ENCODE measurements at regions not wholly inside any gene's neighbourhood (a gene's known extent, or its start where the extent isn't known, plus 50 kb on each side); places are given as distances from the start of the nearest gene placed in this dataset.

- Histone ChIP-seq H3K4me1 (ENCODE audit: control insufficient read depth, insufficient read depth, low read length) (peaks cover 4% of the 10 kb centered on the region; the same call in 1 of the 2 replicates), H3K56ac (ENCODE audit: extremely low read depth, insufficient read depth, low read length) (no peak overlapping the region), H3K27ac (ENCODE audit: insufficient read depth, low read length) (no peak overlapping the region), H4K8ac (ENCODE audit: low read depth in 2 of 2, low read length in 2 of 2) (no peak overlapping the region; a peak in 1 of 4 replicates), H3K14ac (replicated peaks; ENCODE audit: low read depth, low read length) (no peak overlapping the region), H3K4ac (ENCODE audit: low read depth, low read length) (no peak overlapping the region), H2BK20ac (ENCODE audit: low read depth, low read length) (no peak overlapping the region), H3K9ac (ENCODE audit: low read depth, low read length) (no peak overlapping the region), H2BK15ac (ENCODE audit: low read depth, low read length) (no peak overlapping the region), H2AK5ac (ENCODE audit: low read depth, low read length) (no peak overlapping the region), H3K23ac (ENCODE audit: low read depth, low read length) (no peak overlapping the region), H3K79me1 (ENCODE audit: low read depth in 1 of 2, low read length in 2 of 2) (no peaks in the 10 kb centered on the region), H4K20me1 (ENCODE audit: insufficient read depth, low read length) (no peaks in the 10 kb centered on the region), H4K5ac (ENCODE audit: low read depth, low read length) (no peak overlapping the region), H2BK5ac (ENCODE audit: low read depth, low read length, poor library complexity, severe bottlenecking) (no peak overlapping the region), H3K27me3 (ENCODE audit: control insufficient read depth, insufficient read depth, low read length) (no peaks in the 10 kb centered on the region; the same call in none of the 2 replicates), H4K91ac (ENCODE audit: insufficient read depth, low read depth, low read length) (no peak overlapping the region), H3K9me3 (ENCODE audit: control insufficient read depth, insufficient read depth, low read length) (no peaks in the 10 kb centered on the region; the same call in 1 of the 2 replicates), H2AK9ac (replicated peaks; ENCODE audit: low read depth, low read length, poor library complexity) (no peak overlapping the region), H3K36me3 (ENCODE audit: control insufficient read depth, insufficient read depth, low read length) (no peaks in the 10 kb centered on the region), H2AFZ (replicated peaks; ENCODE audit: low read length, poor library complexity) (no peak overlapping the region), H3K4me2 (ENCODE audit: low read depth, low read length) (no peak overlapping the region), H3K9me1 (ENCODE audit: insufficient read depth, low read length) (no peaks in the 10 kb centered on the region), H3K18ac (ENCODE audit: low read depth, low read length) (no peak overlapping the region), H2BK120ac (ENCODE audit: low read depth, low read length) (no peak overlapping the region), H3K4me3 (ENCODE audit: insufficient read depth, low read depth, low read length) (no peak overlapping the region)
- no peak for TF ChIP-seq RCOR1 (IDR thresholded peaks at IDR 0.05; ENCODE audit: insufficient replicate concordance, low read length)
- no peak for TF ChIP-seq CHD1 (IDR thresholded peaks at IDR 0.05; ENCODE audit: low read depth, low read length)
- TF ChIP-seq BHLHE40 (IDR thresholded peaks at IDR 0.05; ENCODE audit: low read depth, low read length): no peak
- TF ChIP-seq SMC3 (IDR thresholded peaks at IDR 0.05; ENCODE audit: low read depth, low read length): no peak
- TF ChIP-seq MAZ (IDR thresholded peaks at IDR 0.05; ENCODE audit: borderline replicate concordance, low read depth, low read length): no peak
- TF ChIP-seq RFX5 (IDR thresholded peaks at IDR 0.05; ENCODE audit: low read depth, low read length): no peak
- TF ChIP-seq, protein P1, sequence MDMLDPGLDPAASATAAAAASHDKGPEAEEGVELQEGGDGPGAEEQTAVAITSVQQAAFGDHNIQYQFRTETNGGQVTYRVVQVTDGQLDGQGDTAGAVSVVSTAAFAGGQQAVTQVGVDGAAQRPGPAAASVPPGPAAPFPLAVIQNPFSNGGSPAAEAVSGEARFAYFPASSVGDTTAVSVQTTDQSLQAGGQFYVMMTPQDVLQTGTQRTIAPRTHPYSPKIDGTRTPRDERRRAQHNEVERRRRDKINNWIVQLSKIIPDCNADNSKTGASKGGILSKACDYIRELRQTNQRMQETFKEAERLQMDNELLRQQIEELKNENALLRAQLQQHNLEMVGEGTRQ (IDR thresholded peaks at IDR 0.05; ENCODE audit: low read depth, low read length): no peak
- TF ChIP-seq CTCF (conservative IDR thresholded peaks at IDR 0.05; ENCODE audit: low read depth, low read length): no peak
- TF ChIP-seq MAFK (IDR thresholded peaks at IDR 0.05; ENCODE audit: low read depth, low read length): no peak
- no peak for TF ChIP-seq RAD21 (IDR thresholded peaks at IDR 0.05; ENCODE audit: low read length)
- no peak for TF ChIP-seq MXI1 (IDR thresholded peaks at IDR 0.05; ENCODE audit: borderline replicate concordance, low read depth, low read length)
- no peak for TF ChIP-seq FOS (IDR thresholded peaks at IDR 0.05; ENCODE audit: low read depth, low read length)
- no peak for TF ChIP-seq CEBPB (IDR thresholded peaks at IDR 0.05; ENCODE audit: low read depth, low read length)
- TF ChIP-seq ELK1 (IDR thresholded peaks at IDR 0.05; ENCODE audit: borderline replicate concordance, low read depth, low read length): no peak
- TF ChIP-seq POLR2A (IDR thresholded peaks at IDR 0.05; ENCODE audit: low read depth, low read length): no peak
- TF ChIP-seq NFE2L2 (IDR thresholded peaks at IDR 0.05; ENCODE audit: low read depth, low read length): no peak
- ATAC-seq (ENCODE audit: low read depth) (no peak), DNase-seq (no peak)
- dilution Hi-C loops (cut with HindIII; ENCODE audit: low sequenced_read_pairs, unreplicated experiment) (no loop called here), in situ Hi-C loops (cut with MboI; ENCODE audit: low sequenced_read_pairs) (no loop called here), intact Hi-C loops (cut with micrococcal nuclease) (no loop called here)
- no TSS peak for BruUV-seq (replicated peaks)
- ChIA-PET CTCF (no interaction called here), POLR2A (ENCODE audit: unreplicated experiment) (no interaction called here)
- no CpG with 5 or more reads among the region's 6 CpGs for WGBS, 2 experiments (ENCODE audit: extremely low coverage in 2 of 2, insufficient read length in 1 of 2)
Measured at GRCh38 chrX:38868321-38868720, 67.1 kb downstream of the MID1IP1 start.

All from IMR-90 (cell line).